GM13977 (cell line): ENCODE measurements at regions not wholly inside any gene's neighbourhood (a gene's known extent, or its start where the extent isn't known, plus 50 kb on each side); places are given as distances from the start of the nearest gene placed in this dataset.

ENCODE experiments used
- DNase-seq: peaks from one replicate; pipeline ENCODE4 v3.0.0; 2012; ENCODE audit warnings: low spot score
- in situ Hi-C: fragments of 300-500 bp; cut with MboI; formaldehyde crosslinking; loops from one replicate; pipeline ENCODE4 v1.12.0; 2022; ENCODE audit warnings: low sequenced_read_pairs, low pct_unique_long_range_greater_than_20kb, mixed read lengths, inconsistent platforms; ENCODE audit not compliant: unreplicated experiment
- TF ChIP-seq, protein P1 (sequence below): IDR thresholded peaks from 2 replicates; pipeline ENCODE4 v1.5.1; 2012; ENCODE audit warnings: mild to moderate bottlenecking, control low read depth; ENCODE audit not compliant: insufficient read depth; ENCODE audit errors: extremely low read depth, missing control alignments

DNA sequence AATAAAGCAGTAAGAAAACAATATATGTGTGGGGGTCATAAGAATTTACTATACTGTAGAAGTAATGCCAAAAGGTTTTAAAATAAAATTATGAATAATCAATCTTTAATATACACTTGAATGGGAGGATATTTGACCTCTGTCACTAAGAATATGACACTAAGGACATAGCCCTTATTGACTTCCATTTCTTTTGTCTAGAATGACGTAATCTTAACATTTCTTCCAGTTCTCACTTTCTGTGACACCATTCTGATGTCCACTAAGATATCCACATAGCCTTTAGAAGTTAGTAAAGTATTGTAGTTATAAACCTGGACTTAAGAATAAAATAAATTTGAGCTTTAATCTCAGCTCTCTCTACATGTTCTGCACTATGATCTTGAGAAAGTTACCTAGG is 1050.7 kb downstream of the TLE4 start:
- TF ChIP-seq, protein P1, sequence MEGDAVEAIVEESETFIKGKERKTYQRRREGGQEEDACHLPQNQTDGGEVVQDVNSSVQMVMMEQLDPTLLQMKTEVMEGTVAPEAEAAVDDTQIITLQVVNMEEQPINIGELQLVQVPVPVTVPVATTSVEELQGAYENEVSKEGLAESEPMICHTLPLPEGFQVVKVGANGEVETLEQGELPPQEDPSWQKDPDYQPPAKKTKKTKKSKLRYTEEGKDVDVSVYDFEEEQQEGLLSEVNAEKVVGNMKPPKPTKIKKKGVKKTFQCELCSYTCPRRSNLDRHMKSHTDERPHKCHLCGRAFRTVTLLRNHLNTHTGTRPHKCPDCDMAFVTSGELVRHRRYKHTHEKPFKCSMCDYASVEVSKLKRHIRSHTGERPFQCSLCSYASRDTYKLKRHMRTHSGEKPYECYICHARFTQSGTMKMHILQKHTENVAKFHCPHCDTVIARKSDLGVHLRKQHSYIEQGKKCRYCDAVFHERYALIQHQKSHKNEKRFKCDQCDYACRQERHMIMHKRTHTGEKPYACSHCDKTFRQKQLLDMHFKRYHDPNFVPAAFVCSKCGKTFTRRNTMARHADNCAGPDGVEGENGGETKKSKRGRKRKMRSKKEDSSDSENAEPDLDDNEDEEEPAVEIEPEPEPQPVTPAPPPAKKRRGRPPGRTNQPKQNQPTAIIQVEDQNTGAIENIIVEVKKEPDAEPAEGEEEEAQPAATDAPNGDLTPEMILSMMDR: no peak
- in situ Hi-C loops: no loop called here

DNA sequence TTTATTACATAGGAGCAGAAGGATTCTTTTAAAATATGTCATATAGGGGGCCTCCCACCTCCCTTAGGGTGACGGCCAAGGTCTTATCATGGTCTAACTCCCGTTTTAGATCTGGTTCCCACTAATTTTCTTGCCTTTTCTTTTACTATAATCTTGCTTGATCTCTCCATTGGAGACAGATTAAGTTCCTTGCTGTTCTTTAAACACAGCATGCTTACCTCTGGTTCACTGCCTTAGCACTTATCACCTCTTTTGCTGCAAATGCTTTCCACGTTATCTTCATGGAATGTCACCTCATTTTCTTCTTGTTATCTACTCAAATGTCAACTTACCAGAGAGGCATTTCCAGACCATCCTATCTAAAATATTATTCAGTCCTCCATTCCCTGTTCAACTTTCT is 1047.6 kb downstream of the TLE4 start:
- DNase-seq: no peak
- TF ChIP-seq, protein P1: no peak
- in situ Hi-C loops: no loop called here

More for the DNA sequence above, 1050.7 kb downstream of the TLE4 start:
- DNase-seq: no peak

- in situ Hi-C loops: no loop called here
- no peak for DNase-seq
- TF ChIP-seq, protein P1: no peak
Observed at GRCh38 chr9:80615964-80616363, 1044.2 kb downstream of the TLE4 start.

DNA sequence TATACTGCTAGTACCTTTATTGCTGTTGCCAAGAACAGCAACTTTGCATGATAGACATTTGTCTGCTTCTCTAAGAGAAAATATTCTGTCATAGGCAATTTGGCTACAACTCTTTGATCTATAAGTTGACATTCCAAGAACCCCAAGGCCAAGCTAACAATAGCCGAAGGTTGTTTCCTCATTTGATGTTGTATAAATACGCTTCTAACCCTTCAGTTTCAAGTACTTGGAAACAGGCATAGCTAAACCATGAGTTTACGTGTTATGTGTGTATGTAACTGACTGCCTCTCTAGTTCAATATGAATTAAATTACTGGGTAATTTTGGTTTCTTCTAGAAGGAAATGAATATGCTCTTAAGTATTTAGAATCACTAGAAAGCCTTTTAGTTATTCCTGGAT is 1034.0 kb downstream of the TLE4 start:
- TF ChIP-seq, protein P1: no peak
- DNase-seq: no peak
- in situ Hi-C loops: no loop called here

GRCh38 chr9:80605129-80605528 is 1033.4 kb downstream of the TLE4 start:
- DNase-seq: no peak
- TF ChIP-seq, protein P1: no peak
- in situ Hi-C loops: no loop called here

GRCh38 chr9:80602291-80602690 is 1030.5 kb downstream of the TLE4 start:
- in situ Hi-C loops: no loop called here
- DNase-seq: no peak
- TF ChIP-seq, protein P1: no peak

GRCh38 chr9:80596579-80596978 is 1024.8 kb downstream of the TLE4 start:
- in situ Hi-C loops: no loop called here
- TF ChIP-seq, protein P1: no peak

More at GRCh38 chr9:80596579-80596978, 1024.8 kb downstream of the TLE4 start:
- DNase-seq: no peak
